Naive thymus-derived CD4-positive, alpha-beta T cell (primary cell): ENCODE measurements at regions not wholly inside any gene's neighbourhood (a gene's known extent, or its start where the extent isn't known, plus 50 kb on each side); places are given as distances from the start of the nearest gene placed in this dataset.

ENCODE experiments used
- ATAC-seq: fragments of 150-1000 bp; cut with Tn5 transposase; 2 replicates; pipeline ENCODE4 v1.10.0; 2021; ENCODE audit warnings: mild to moderate bottlenecking, moderate library complexity
- CTCF ChIA-PET: fragments of 350-600 bp; sonication (Branson Sonifier 250); formaldehyde crosslinking; loops from one replicate; lab custom pipeline; 2021; ENCODE audit warnings: antibody characterized with exemption; lab: Charles Lee
- POLR2A ChIA-PET: fragments of 350-600 bp; sonication (Branson Sonifier 250); formaldehyde crosslinking; loops from one replicate; lab custom pipeline; 2021; ENCODE audit warnings: antibody characterized with exemption, inconsistent platforms; lab: Charles Lee
- DNase-seq, 9 donors: peaks; one replicate each; pipeline versions ENCODE4 v3.0.0 to v3.0.0-alpha.2; 2020 to 2022; ENCODE audit warnings: mixed read lengths in 1 of 9
- H3K27ac ChIP-seq: one replicate; pipeline ENCODE4 v1.7.0; 2013; ENCODE audit warnings: mild to moderate bottlenecking, low read depth, low read length, moderate library complexity
- H3K27me3 ChIP-seq, 2 donors: one replicate each; pipeline ENCODE4 v1.7.0; 2013; ENCODE audit warnings: low read length in 2 of 2, mild to moderate bottlenecking in 2 of 2, moderate library complexity in 2 of 2; ENCODE audit not compliant: control insufficient read depth in 2 of 2, insufficient read depth in 2 of 2
- H3K36me3 ChIP-seq, 3 experiments: 1 replicate in 2 of 3; 2 replicates in 1 of 3; pipeline ENCODE4 v1.7.0; 2013; ENCODE audit warnings: low read length in 3 of 3, mild to moderate bottlenecking in 3 of 3, moderate library complexity in 1 of 3; ENCODE audit not compliant: insufficient read depth in 3 of 3, control insufficient read depth in 2 of 3
- H3K4me1 ChIP-seq, 2 donors: one replicate each; pipeline ENCODE4 v1.7.0; 2013; ENCODE audit warnings: low read length in 2 of 2, mild to moderate bottlenecking in 2 of 2, moderate library complexity in 1 of 2; ENCODE audit not compliant: control insufficient read depth in 2 of 2, insufficient read depth in 2 of 2
- H3K4me3 ChIP-seq: 2 replicates; pipeline ENCODE4 v1.7.0; 2013; ENCODE audit warnings: mild to moderate bottlenecking, low read length
- H3K9me3 ChIP-seq, 3 experiments: 1 replicate in 2 of 3; 2 replicates in 1 of 3; pipeline ENCODE4 v1.7.0; 2013; ENCODE audit warnings: low read length in 3 of 3; ENCODE audit not compliant: control insufficient read depth in 2 of 3
- H3K27ac Mint-ChIP-seq, 9 donors: one replicate each; pipeline ENCODE4 v1.8.0; 2020 to 2022; ENCODE audit warnings: mixed read lengths in 9 of 9, mild to moderate bottlenecking in 8 of 9, moderate library complexity in 5 of 9, inconsistent platforms in 2 of 9
- H3K27me3 Mint-ChIP-seq, 5 donors: one replicate each; pipeline ENCODE4 v1.8.0; 2021 to 2022; ENCODE audit warnings: mixed read lengths in 5 of 5, mild to moderate bottlenecking in 1 of 5
- H3K36me3 Mint-ChIP-seq, 5 donors: one replicate each; pipeline ENCODE4 v1.8.0; 2020 to 2022; ENCODE audit warnings: mixed read lengths in 5 of 5, mild to moderate bottlenecking in 3 of 5, inconsistent platforms in 1 of 5
- H3K4me1 Mint-ChIP-seq, 7 donors: one replicate each; pipeline ENCODE4 v1.8.0; 2020 to 2022; ENCODE audit warnings: mixed read lengths in 7 of 7, mild to moderate bottlenecking in 3 of 7, inconsistent platforms in 1 of 7
- H3K4me3 Mint-ChIP-seq, 10 donors: one replicate each; pipeline ENCODE4 v1.8.0; 2020 to 2022; ENCODE audit warnings: mild to moderate bottlenecking in 10 of 10, mixed read lengths in 10 of 10, moderate library complexity in 6 of 10, inconsistent platforms in 2 of 10
- H3K9me3 Mint-ChIP-seq, 11 donors: one replicate each; pipeline ENCODE4 v1.8.0; 2020 to 2022; ENCODE audit warnings: mixed read lengths in 11 of 11, mild to moderate bottlenecking in 4 of 11, inconsistent platforms in 1 of 11, moderate library complexity in 1 of 11
- intact Hi-C, 2 donors: fragments of 100-400 bp; cut with micrococcal nuclease; formaldehyde crosslinking; loops; one replicate each; pipeline ENCODE4 v1.15.1; 2023

DNA sequence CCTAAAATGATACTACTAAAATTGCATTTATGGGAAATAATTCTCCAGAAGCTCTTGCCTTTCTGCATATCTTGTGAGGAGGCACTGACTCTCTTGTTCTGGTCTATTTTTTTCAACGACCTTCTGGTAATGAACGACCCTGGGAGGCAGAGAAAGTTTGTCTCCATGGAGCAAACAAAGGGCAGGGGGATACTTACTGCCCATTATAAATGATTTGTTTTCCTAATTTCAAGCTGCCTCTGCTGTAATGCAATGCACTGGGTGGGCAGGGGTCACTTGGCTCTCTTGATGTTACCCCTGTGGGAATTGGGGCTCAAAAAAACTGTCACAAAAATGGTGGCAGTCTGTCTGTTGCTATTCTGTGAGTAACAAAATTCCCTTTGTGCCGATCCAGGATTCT, 643.2 kb downstream of the LIG4 start:
- no peaks in the 10 kb centered on the region for H3K27me3 ChIP-seq
- intact Hi-C loops, result no loop called here
- H3K9me3 ChIP-seq, result no peaks in the 10 kb centered on the region
- H3K27ac ChIP-seq, result no peak overlapping the region
- no peak overlapping the region for H3K4me3 Mint-ChIP-seq
- peaks cover 0 to 29% (median 5%) of the 10 kb centered on the region in 11 donors for H3K9me3 Mint-ChIP-seq
- no peaks in the 10 kb centered on the region for H3K4me1 ChIP-seq
- DNase-seq (no peak), ATAC-seq (no peak)
- no peak overlapping the region for H3K27ac Mint-ChIP-seq
- H3K4me1 Mint-ChIP-seq, result no peaks in the 10 kb centered on the region
- ChIA-PET POLR2A (no interaction called here), CTCF (interaction anchor here (0.5 kb wide), 1 partner anchor 18 kb away, joined by 3 read pairs; no protein-coding TSS in a partner anchor)
- H3K4me3 ChIP-seq, result no peak overlapping the region
- H3K36me3 ChIP-seq, result no peaks in the 10 kb centered on the region
- no peaks in the 10 kb centered on the region for H3K27me3 Mint-ChIP-seq
- H3K36me3 Mint-ChIP-seq, result no peaks in the 10 kb centered on the region

DNA sequence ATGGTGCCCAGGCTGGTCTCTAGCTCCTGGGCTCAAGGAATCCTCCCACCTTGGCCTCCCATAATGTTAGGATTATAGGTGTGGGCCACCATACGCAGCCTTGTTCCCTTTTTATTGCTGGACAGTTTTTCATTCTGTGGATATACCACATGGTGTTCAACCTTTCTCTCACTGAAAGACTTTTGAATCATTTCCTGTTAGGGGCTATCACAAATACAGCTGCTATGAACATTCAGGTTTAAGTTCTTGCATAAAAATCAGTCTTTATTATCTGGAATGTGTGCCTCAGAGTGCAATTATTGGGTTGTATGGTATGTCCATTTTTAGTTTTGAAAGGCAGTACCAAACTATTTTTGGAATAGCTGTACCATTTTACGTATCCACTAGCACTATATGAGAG, 647.2 kb downstream of the LIG4 start:
- intact Hi-C loops, result no loop called here
- H3K36me3 Mint-ChIP-seq, result no peaks in the 10 kb centered on the region
- H3K36me3 ChIP-seq, result no peaks in the 10 kb centered on the region
- H3K9me3 ChIP-seq, result no peaks in the 10 kb centered on the region
- no peaks in the 10 kb centered on the region for H3K4me1 ChIP-seq
- DNase-seq (no peak), ATAC-seq (no peak)
- CTCF ChIA-PET, result no interaction called here
- H3K27me3 ChIP-seq, result no peaks in the 10 kb centered on the region
- no peaks in the 10 kb centered on the region for H3K27me3 Mint-ChIP-seq
- no peaks in the 10 kb centered on the region for H3K4me1 Mint-ChIP-seq
- H3K9me3 Mint-ChIP-seq, result peaks cover 0 to 10% (median 3%) of the 10 kb centered on the region in 11 donors
- H3K27ac ChIP-seq, result no peak overlapping the region
- H3K4me3 ChIP-seq, result no peak overlapping the region
- POLR2A ChIA-PET, result no interaction called here
- no peak overlapping the region for H3K27ac Mint-ChIP-seq
- no peak overlapping the region for H3K4me3 Mint-ChIP-seq

DNA sequence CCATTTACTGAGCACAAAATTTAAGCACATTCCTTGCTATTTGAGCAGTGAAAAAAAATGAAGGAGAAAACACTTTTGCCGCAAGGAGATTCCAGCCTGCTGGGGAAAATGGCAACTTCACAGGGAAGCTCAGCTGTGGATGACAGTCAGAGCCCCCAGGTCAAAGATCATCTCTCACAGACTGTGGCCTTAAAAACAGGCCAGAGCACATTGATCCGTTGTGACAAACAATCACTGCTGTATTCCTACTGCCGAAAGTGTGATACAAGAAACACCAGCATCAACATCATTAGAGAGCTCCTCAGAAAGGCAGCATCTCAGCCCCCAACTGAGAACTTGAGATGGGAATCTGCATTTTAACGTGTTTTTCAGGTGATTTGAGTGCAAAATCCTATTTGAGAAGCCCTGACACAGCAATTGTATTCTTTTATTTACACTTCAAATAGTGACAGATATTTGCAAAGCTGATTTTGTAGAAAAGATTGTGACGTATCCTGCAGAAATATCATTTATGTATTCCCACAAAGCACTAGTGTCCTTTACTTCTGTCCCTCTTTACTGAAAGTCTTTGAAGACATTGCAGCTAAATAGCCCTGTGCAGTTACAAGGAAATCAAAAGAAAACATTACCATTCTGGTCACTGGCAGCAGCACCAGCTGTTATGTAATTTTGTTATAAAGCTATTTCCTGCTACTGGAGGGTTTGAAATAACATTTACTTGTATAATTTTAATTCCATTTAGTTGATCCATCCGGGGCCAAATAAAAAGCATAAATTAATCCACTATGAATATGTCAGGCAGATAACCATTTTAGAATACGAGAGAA, 652.0 kb downstream of the LIG4 start:
- DNase-seq (no peak), ATAC-seq (no peak)
- peaks cover 0 to 13% (median 2%) of the 10 kb centered on the region in 11 donors for H3K9me3 Mint-ChIP-seq
- Histone ChIP-seq H3K4me1 (no peaks in the 10 kb centered on the region), H3K4me3 (no peak overlapping the region), H3K9me3 (no peaks in the 10 kb centered on the region), H3K27ac (no peak overlapping the region), H3K27me3 (no peaks in the 10 kb centered on the region), H3K36me3 (no peaks in the 10 kb centered on the region)
- H3K36me3 Mint-ChIP-seq, result no peaks in the 10 kb centered on the region
- H3K27me3 Mint-ChIP-seq, result no peaks in the 10 kb centered on the region
- no peak overlapping the region for H3K27ac Mint-ChIP-seq
- no peaks in the 10 kb centered on the region for H3K4me1 Mint-ChIP-seq
- ChIA-PET CTCF (no interaction called here), POLR2A (no interaction called here)
- no peak overlapping the region for H3K4me3 Mint-ChIP-seq
- intact Hi-C loops, result no loop called here

DNA sequence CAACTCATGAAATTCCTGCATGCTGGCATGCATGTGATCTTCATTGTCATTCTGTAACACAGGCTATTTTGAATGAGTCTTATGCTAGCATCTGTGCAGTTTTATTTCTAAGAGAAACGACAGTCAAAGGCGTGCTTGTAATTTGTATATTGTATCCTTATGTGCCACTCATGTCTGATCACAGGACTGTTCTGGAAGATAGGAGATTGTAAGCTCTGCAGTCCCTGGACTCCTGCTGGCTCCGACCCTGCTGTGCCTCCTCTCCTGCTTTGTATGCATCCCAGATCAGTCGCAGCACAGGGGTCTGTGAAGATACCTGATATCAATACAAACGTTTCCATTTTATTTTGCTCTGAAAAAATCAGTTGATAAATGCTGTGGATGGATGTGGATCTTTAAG, 653.1 kb downstream of the LIG4 start:
- H3K4me1 ChIP-seq, result no peaks in the 10 kb centered on the region
- no peaks in the 10 kb centered on the region for H3K36me3 Mint-ChIP-seq
- H3K4me1 Mint-ChIP-seq, result no peaks in the 10 kb centered on the region
- H3K4me3 ChIP-seq, result no peak overlapping the region
- POLR2A ChIA-PET, result no interaction called here
- no peak overlapping the region for H3K27ac Mint-ChIP-seq
- CTCF ChIA-PET, result no interaction called here
- intact Hi-C loops, result no loop called here
- H3K9me3 ChIP-seq, result no peaks in the 10 kb centered on the region
- H3K27me3 Mint-ChIP-seq, result no peaks in the 10 kb centered on the region
- ATAC-seq (no peak), DNase-seq (no peak)
- no peak overlapping the region for H3K27ac ChIP-seq
- no peaks in the 10 kb centered on the region for H3K27me3 ChIP-seq
- peaks cover 0 to 8% (median 0%) of the 10 kb centered on the region in 11 donors for H3K9me3 Mint-ChIP-seq
- H3K4me3 Mint-ChIP-seq, result no peak overlapping the region
- H3K36me3 ChIP-seq, result no peaks in the 10 kb centered on the region

DNA sequence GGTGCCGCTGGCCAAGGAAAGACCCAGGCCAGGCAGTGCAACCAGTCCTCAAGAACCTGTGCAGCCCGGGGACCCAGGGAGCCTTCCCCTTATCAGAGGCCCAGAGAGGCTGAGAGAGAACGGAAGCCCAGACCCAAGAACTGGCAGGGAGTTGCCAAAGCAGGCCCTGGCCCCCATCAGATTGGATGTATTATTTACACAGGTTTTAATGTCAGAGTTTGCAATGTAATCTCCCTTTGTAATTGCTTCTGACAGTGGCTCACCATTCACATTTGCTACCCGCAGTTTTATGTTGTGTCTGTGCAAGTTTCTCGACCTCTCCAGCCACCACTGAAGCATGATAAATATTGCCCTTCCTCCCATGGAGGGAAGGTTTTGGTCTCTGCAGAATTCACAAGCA, 660.9 kb downstream of the LIG4 start:
- Mint-ChIP-seq H3K36me3 (no peaks in the 10 kb centered on the region), H3K27me3 (no peaks in the 10 kb centered on the region), H3K4me3 (no peak overlapping the region), H3K4me1 (no peaks in the 10 kb centered on the region), H3K9me3 (peaks cover 0 to 11% (median 1%) of the 10 kb centered on the region in 11 donors), H3K27ac (no peak overlapping the region)
- DNase-seq, result no peak
- POLR2A ChIA-PET, result interaction anchor here (0.6 kb wide), 1 partner anchor 274 kb away, joined by 3 read pairs; no protein-coding TSS in a partner anchor
- Histone ChIP-seq H3K4me3 (no peak overlapping the region), H3K9me3 (no peaks in the 10 kb centered on the region), H3K4me1 (no peaks in the 10 kb centered on the region), H3K36me3 (no peaks in the 10 kb centered on the region), H3K27ac (no peak overlapping the region), H3K27me3 (no peaks in the 10 kb centered on the region)
- no peak for ATAC-seq
- intact Hi-C loops, result no loop called here
- CTCF ChIA-PET, result no interaction called here

DNA sequence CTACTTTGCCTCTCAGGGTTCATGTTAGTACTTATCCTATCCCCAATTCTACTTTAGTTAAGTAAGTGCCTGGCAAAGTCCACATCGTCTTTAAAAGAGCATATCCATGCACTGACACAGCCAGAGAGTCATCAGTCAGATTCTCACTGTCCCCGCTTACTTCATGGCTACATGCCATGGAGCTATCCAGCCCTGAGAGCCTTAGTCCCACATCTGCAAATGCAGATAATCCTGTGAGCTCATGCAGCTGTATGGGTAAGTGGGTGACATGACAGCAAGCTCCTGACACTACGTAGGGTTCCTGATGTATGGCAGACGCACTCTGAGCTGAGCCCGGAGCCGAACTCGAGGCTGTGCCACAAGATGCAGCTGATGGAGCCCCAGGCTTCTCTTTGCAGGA, 661.5 kb downstream of the LIG4 start:
- POLR2A ChIA-PET, result interaction anchor here (0.6 kb wide), 1 partner anchor 273 kb away, joined by 3 read pairs; no protein-coding TSS in a partner anchor
- no peaks in the 10 kb centered on the region for H3K36me3 Mint-ChIP-seq
- no peaks in the 10 kb centered on the region for H3K4me1 ChIP-seq
- intact Hi-C loops, result no loop called here
- DNase-seq (no peak), ATAC-seq (no peak)
- no peaks in the 10 kb centered on the region for H3K4me1 Mint-ChIP-seq
- no peak overlapping the region for H3K27ac Mint-ChIP-seq
- no peak overlapping the region for H3K4me3 ChIP-seq
- no peaks in the 10 kb centered on the region for H3K36me3 ChIP-seq
- no peak overlapping the region for H3K4me3 Mint-ChIP-seq
- H3K27ac ChIP-seq, result no peak overlapping the region
- no peaks in the 10 kb centered on the region for H3K27me3 Mint-ChIP-seq
- CTCF ChIA-PET, result no interaction called here
- H3K9me3 Mint-ChIP-seq, result peaks cover 0 to 9% (median 1%) of the 10 kb centered on the region in 11 donors
- no peaks in the 10 kb centered on the region for H3K27me3 ChIP-seq
- H3K9me3 ChIP-seq, result no peaks in the 10 kb centered on the region

DNA sequence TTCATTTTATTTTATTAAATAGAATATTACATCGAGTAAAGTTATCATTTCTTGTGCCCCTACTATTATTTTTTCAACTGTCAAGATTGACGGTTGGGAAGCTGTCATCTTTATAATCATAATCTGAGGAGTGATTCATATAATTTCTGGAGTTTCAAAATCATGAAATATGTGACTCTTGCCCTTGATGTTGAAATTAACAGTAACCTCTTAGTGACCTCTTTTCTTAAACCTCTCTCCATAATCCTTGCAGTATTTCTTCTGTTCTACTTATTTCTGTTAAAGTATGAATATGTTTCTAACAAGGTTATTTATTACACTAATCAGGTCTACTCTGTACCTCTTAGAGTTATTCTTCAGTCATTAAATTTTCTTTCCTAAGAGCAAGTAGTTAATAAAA, 663.8 kb downstream of the LIG4 start:
- Histone ChIP-seq H3K27ac (no peak overlapping the region), H3K9me3 (no peaks in the 10 kb centered on the region), H3K27me3 (no peaks in the 10 kb centered on the region), H3K4me1 (no peaks in the 10 kb centered on the region), H3K36me3 (no peaks in the 10 kb centered on the region), H3K4me3 (no peak overlapping the region)
- H3K4me3 Mint-ChIP-seq, result no peak overlapping the region
- ATAC-seq (no peak), DNase-seq (no peak)
- peaks cover 0 to 13% (median 0%) of the 10 kb centered on the region in 11 donors for H3K9me3 Mint-ChIP-seq
- H3K27me3 Mint-ChIP-seq, result no peaks in the 10 kb centered on the region
- CTCF ChIA-PET, result no interaction called here
- no peaks in the 10 kb centered on the region for H3K4me1 Mint-ChIP-seq
- no peaks in the 10 kb centered on the region for H3K36me3 Mint-ChIP-seq
- H3K27ac Mint-ChIP-seq, result no peak overlapping the region
- intact Hi-C loops, result no loop called here
- POLR2A ChIA-PET, result no interaction called here
